NT2/D1 (cell line): ENCODE measurements at regions not wholly inside any gene's neighbourhood (a gene's known extent, or its start where the extent isn't known, plus 50 kb on each side); places are given as distances from the start of the nearest gene placed in this dataset.

Source experiments
- DNase-seq: peaks from one replicate; pipeline ENCODE4 v3.0.0-alpha.2; 2011; ENCODE audit warnings: low read depth, low spot score
- H3K27me3 ChIP-seq: 2 replicates; pipeline ENCODE4 v1.6.0; 2011; ENCODE audit warnings: mild to moderate bottlenecking; ENCODE audit not compliant: insufficient read length, insufficient read depth
- H3K36me3 ChIP-seq: 2 replicates; pipeline ENCODE4 v1.6.1; 2011; ENCODE audit warnings: mild to moderate bottlenecking, low read length, mixed read lengths; ENCODE audit not compliant: insufficient read depth, insufficient read length
- H3K4me1 ChIP-seq: 2 replicates; pipeline ENCODE4 v1.5.1; 2011; ENCODE audit not compliant: insufficient read depth, insufficient read length
- H3K4me3 ChIP-seq: 2 replicates; pipeline ENCODE4 v1.5.1; 2011; ENCODE audit warnings: low read depth; ENCODE audit not compliant: insufficient read length
- H3K9ac ChIP-seq: 2 replicates; pipeline ENCODE4 v1.6.0; 2011; ENCODE audit warnings: low read depth; ENCODE audit not compliant: insufficient read length
- H3K9me3 ChIP-seq: 2 replicates; pipeline ENCODE4 v1.5.1; 2011; ENCODE audit warnings: mild to moderate bottlenecking, low read length; ENCODE audit not compliant: insufficient read depth
- SUZ12 ChIP-seq: IDR thresholded peaks from 2 replicates; pipeline ENCODE4 v1.6.1; 2011; ENCODE audit not compliant: insufficient read length, insufficient read depth; ENCODE audit errors: extremely low read depth
- YY1 ChIP-seq: IDR thresholded peaks from 2 replicates; pipeline ENCODE4 v1.6.1; 2011; ENCODE audit not compliant: insufficient read length, insufficient read depth
- ZNF274 ChIP-seq: IDR thresholded peaks from 2 replicates; pipeline ENCODE4 v1.6.1; 2011; ENCODE audit warnings: mild to moderate bottlenecking, low read depth, low read length

DNA sequence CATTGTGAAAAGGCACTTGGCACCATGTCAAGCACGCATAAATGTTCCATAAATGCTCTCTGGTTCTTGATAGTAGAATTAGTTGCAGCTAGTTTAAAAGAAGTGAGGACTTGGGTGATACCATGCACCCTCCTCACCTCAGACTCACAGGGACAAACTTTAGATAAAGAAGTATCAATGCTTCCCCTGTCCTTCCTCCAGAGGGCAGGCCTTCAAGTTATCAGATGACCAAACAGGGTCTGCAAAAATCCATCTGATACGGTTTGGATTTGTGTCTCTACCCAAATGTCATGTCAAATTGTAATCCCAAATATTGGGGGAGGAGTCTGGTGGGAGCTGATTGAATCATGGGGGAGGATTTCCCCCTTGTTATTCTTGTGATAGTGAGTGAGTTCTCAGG is 54.1 kb downstream of the C1QL2 start:
- Histone ChIP-seq H3K9ac (no peak overlapping the region), H3K9me3 (no peaks in the 10 kb centered on the region), H3K4me3 (no peak overlapping the region), H3K27me3 (no peaks in the 10 kb centered on the region), H3K4me1 (no peaks in the 10 kb centered on the region), H3K36me3 (no peaks in the 10 kb centered on the region)
- TF ChIP-seq SUZ12: no peak
- TF ChIP-seq ZNF274: no peak
- no peak for TF ChIP-seq YY1
- DNase-seq: no peak

DNA sequence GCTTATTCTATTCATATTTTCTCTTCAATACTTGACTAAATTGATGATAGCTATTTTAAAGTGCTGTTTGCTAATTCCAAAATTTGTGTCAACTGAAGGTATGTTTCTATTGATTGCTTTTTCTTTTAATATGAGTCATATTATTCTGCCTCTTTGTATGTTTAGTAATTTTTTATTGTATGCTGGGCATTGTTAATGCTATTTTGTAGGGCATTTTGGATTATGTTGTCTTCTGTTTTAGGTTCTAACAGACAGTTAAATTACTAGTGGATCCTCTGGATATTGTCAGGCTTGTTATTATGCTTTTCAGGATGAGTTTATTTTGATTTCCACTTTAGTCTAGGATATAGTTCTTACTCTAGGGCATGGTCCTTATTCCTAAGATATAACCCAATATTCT is 55.6 kb downstream of the C1QL2 start:
- no peak for TF ChIP-seq YY1
- no peak for TF ChIP-seq ZNF274
- TF ChIP-seq SUZ12: no peak
- no peaks in the 10 kb centered on the region for H3K9me3 ChIP-seq
- no peaks in the 10 kb centered on the region for H3K27me3 ChIP-seq
- H3K4me1 ChIP-seq: no peaks in the 10 kb centered on the region
- H3K9ac ChIP-seq: no peak overlapping the region
- no peak overlapping the region for H3K4me3 ChIP-seq
- DNase-seq: no peak
- H3K36me3 ChIP-seq: no peaks in the 10 kb centered on the region

DNA sequence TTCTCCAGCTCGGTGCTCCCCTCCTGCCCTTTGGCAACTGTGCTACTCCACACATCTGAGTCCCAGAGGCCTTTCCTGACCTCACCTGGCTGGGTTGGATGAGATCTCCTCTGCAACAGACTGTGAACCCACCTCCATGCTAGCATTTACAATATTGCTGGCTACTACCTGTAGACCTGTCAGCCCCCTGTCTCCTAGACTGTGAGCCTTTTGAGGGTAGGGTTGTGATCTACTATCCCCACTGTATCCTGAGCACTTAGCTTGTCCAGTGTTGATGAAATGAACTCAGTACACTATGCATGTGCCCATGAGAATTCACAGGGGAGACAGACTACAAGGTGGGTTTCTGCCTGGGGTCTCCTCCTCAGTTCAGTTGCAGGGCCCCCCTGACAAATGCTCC is 70.1 kb downstream of the C1QL2 start:
- no peaks in the 10 kb centered on the region for H3K36me3 ChIP-seq
- TF ChIP-seq ZNF274 (no peak), YY1 (no peak), SUZ12 (no peak)
- no peak for DNase-seq

DNA sequence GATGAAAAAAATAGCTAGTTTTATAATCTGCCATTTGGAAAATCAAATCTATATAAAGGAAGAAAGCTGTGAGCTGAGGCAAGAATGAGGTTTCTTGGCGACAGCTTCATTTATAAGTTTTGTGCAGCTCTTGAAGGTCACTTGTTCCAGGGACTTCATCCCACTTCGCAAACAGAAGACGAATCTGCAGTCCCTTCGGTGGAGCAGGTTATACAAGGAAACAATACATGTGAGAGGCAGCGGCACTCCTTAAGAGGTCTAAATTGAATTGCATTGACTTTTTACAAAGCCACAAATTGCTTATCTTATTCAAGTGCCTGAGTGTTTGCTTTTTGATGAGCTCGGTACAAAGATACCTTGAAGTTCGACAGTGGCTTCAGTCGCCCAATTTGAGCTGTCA is 72.2 kb downstream of the C1QL2 start:
- Histone ChIP-seq H3K9me3 (no peaks in the 10 kb centered on the region), H3K36me3 (no peaks in the 10 kb centered on the region), H3K4me1 (no peaks in the 10 kb centered on the region), H3K27me3 (no peaks in the 10 kb centered on the region), H3K4me3 (no peak overlapping the region), H3K9ac (no peak overlapping the region)
- TF ChIP-seq ZNF274 (no peak), YY1 (no peak), SUZ12 (no peak)
- no peak for DNase-seq

More for the DNA sequence above, 70.1 kb downstream of the C1QL2 start:
- Histone ChIP-seq H3K4me1 (no peaks in the 10 kb centered on the region), H3K9ac (no peak overlapping the region), H3K4me3 (no peak overlapping the region), H3K27me3 (no peaks in the 10 kb centered on the region), H3K9me3 (no peaks in the 10 kb centered on the region)

DNA sequence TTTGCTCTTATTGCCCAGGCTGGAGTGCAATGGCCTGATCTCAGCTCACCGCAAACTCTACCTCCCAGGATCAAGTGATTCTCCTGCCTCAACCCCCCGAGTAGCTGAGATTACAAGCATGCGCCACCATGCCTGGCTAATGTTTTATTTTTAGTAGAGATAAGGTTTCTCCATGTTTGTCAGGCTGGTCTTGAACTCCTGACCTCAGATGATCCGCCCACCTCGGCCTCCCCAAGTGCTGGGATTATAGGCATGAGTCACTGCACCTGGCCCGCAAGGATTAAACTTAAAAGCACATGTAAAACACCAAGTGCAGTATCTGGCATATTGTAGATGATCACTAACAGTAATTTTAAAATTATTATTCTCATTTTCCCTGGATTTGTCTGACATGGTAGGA is 72.9 kb downstream of the C1QL2 start:
- Histone ChIP-seq H3K27me3 (no peaks in the 10 kb centered on the region), H3K4me3 (no peak overlapping the region), H3K4me1 (no peaks in the 10 kb centered on the region), H3K36me3 (no peaks in the 10 kb centered on the region), H3K9me3 (no peaks in the 10 kb centered on the region), H3K9ac (no peak overlapping the region)
- no peak for DNase-seq
- TF ChIP-seq SUZ12 (no peak), ZNF274 (no peak), YY1 (no peak)

DNA sequence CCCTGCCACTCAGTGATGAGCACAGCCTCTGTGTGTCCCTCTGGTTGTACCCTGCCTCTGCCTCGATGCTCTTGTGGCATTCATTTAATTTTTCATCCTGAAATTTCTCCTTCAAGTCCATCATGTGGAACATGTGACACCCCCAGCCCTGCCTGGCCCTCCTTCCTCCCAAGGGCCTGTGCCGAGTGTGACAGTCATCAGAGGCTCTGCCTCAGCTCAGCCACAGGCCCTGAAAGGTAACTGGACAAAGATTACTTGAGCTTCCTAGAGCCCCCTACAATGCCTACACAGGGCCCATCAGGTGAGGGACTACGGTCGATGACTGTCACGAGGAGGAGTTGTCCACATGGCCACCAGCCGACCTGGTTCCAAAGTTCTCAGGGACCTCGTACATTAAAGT is 75.1 kb downstream of the C1QL2 start:
- H3K36me3 ChIP-seq: no peaks in the 10 kb centered on the region
- TF ChIP-seq YY1: no peak
- no peak for TF ChIP-seq SUZ12
- no peak for TF ChIP-seq ZNF274
- H3K9me3 ChIP-seq: no peaks in the 10 kb centered on the region
- no peak overlapping the region for H3K4me3 ChIP-seq
- DNase-seq: no peak
- no peaks in the 10 kb centered on the region for H3K27me3 ChIP-seq
- H3K4me1 ChIP-seq: no peaks in the 10 kb centered on the region
- H3K9ac ChIP-seq: no peak overlapping the region

DNA sequence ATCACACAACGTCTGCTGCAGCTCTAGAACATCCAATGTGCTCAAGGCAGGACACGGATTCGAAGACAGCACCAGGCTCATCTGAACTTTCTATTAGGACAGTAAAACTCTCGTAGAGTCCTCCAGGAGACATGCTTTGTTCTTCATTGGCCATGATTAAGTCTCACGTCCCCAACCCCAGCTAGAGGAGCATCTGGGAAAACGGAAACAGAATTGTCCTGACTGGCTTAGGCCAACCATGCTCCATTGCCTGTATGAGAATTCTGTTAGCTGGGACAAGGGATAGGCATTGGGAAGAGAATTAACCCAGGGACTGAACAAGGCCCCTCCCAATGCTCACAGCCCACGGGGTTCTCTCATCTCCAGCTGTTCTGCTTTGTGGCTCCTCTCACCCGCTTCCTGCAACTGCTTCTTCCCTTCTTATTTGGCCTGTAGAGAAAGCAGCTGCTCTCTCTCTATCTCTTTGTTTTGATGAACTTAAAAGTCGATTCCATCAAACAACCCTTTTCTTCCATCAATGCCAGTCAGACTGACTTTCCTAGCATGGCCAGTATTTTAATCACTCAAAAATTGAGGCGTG is 75.6 kb downstream of the C1QL2 start:
- Histone ChIP-seq H3K4me3 (no peak overlapping the region), H3K27me3 (no peaks in the 10 kb centered on the region), H3K9me3 (no peaks in the 10 kb centered on the region), H3K4me1 (no peaks in the 10 kb centered on the region), H3K9ac (no peak overlapping the region), H3K36me3 (no peaks in the 10 kb centered on the region)
- no peak for DNase-seq
- TF ChIP-seq SUZ12: no peak
- TF ChIP-seq ZNF274: no peak
- TF ChIP-seq YY1: no peak
